ENCODE measurements at regions not wholly inside any gene's neighbourhood (a gene's known extent, or its start where the extent isn't known, plus 50 kb on each side); places are given as distances from the start of the nearest gene placed in this dataset.

DNA sequence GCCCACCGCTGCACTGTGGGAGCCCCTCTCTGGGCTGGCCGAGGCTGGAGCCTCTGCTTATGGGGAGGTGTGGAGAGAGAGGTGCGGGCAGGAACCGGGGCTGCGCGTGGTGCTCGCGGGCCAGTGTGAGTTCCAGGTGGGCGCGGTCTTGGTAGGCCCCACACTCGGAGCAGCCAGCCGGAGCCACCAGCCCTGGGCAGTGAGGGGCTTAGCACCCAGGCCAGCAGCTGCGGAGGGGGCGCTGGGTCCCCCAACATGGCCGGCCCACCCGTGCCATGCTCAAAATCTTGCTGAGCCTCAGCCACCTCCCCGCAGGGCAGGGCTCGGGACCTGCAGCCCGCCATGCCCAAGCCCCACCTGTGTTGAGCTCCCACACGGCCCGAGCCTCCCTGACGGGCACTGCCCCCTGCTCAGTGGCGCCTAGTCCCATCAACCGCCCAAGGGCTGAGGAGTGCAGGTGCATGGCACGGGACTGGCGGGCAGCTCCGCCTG is 856.8 kb upstream of the CELF2 start:
- Mint-ChIP-seq H3K27ac (ENCODE audit: unreplicated experiment) (no peak overlapping the region), H3K36me3 (ENCODE audit: unreplicated experiment) (peaks cover 19% of the 10 kb centered on the region), H3K9me3 (ENCODE audit: unreplicated experiment) (peaks cover 11% of the 10 kb centered on the region), H3K4me3 (ENCODE audit: unreplicated experiment) (no peak overlapping the region), H3K4me1 (ENCODE audit: low read depth, unreplicated experiment) (no peaks in the 10 kb centered on the region), H3K27me3 (ENCODE audit: unreplicated experiment) (no peaks in the 10 kb centered on the region)
- DNase-seq: no peak
- TF ChIP-seq, protein P1, sequence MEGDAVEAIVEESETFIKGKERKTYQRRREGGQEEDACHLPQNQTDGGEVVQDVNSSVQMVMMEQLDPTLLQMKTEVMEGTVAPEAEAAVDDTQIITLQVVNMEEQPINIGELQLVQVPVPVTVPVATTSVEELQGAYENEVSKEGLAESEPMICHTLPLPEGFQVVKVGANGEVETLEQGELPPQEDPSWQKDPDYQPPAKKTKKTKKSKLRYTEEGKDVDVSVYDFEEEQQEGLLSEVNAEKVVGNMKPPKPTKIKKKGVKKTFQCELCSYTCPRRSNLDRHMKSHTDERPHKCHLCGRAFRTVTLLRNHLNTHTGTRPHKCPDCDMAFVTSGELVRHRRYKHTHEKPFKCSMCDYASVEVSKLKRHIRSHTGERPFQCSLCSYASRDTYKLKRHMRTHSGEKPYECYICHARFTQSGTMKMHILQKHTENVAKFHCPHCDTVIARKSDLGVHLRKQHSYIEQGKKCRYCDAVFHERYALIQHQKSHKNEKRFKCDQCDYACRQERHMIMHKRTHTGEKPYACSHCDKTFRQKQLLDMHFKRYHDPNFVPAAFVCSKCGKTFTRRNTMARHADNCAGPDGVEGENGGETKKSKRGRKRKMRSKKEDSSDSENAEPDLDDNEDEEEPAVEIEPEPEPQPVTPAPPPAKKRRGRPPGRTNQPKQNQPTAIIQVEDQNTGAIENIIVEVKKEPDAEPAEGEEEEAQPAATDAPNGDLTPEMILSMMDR (IDR thresholded peaks at IDR 0.05; ENCODE audit: partially characterized antibody, unreplicated experiment): no peak

DNA sequence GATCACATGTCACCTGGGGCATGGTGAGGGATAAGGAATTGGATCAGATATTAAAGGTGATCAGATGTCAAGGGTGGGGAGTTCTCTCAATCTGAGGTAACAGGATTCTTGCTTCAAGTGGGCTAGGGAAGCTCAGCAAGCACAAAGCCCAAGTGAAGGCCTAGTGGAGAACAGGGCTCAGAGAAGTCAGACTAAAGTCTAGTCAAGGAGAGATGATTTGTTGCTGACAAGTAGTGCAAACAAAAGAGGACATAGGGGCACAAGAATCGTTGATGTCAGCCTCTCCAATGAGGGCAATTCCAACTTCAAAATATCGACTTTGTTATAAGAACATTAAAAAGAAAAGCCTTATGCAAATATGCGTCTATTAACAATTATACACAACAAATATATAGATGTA is 852.8 kb upstream of the CELF2 start:
- no peak for DNase-seq
- peaks cover 12% of the 10 kb centered on the region for H3K36me3 Mint-ChIP-seq (ENCODE audit: unreplicated experiment)

DNA sequence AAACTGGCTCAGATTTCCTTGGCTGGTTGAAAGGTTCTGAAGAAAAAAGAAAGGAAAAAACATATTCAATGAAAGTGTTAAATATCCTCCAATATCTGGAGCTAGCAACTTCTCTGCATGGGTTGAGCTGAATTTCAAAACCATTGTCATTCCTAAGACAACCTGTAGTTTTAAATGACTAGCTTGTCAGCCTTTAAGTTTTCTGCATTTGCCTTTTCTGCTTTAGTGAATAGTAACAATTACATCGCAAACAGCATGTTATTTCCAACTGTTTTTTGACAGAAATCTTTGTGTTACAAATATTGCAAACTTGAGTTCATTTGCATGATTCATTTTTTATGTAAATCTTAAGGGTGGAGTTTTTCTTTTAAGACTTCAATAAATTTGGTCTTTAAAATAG is 852.3 kb upstream of the CELF2 start:
- no peak for DNase-seq
- no peak overlapping the region for H3K27ac Mint-ChIP-seq (ENCODE audit: unreplicated experiment)
- no peaks in the 10 kb centered on the region for H3K4me1 Mint-ChIP-seq (ENCODE audit: low read depth, unreplicated experiment)
- H3K4me3 Mint-ChIP-seq (ENCODE audit: unreplicated experiment): no peak overlapping the region
- peaks cover 2% of the 10 kb centered on the region for H3K9me3 Mint-ChIP-seq (ENCODE audit: unreplicated experiment)
- peaks cover 7% of the 10 kb centered on the region for H3K36me3 Mint-ChIP-seq (ENCODE audit: unreplicated experiment)
- peaks cover 2% of the 10 kb centered on the region for H3K27me3 Mint-ChIP-seq (ENCODE audit: unreplicated experiment)
- TF ChIP-seq, protein P1 (IDR thresholded peaks at IDR 0.05; ENCODE audit: partially characterized antibody, unreplicated experiment): no peak

More for the DNA sequence above, 852.8 kb upstream of the CELF2 start:
- peaks cover 2% of the 10 kb centered on the region for H3K27me3 Mint-ChIP-seq (ENCODE audit: unreplicated experiment)
- no peaks in the 10 kb centered on the region for H3K4me1 Mint-ChIP-seq (ENCODE audit: low read depth, unreplicated experiment)
- TF ChIP-seq, protein P1 (IDR thresholded peaks at IDR 0.05; ENCODE audit: partially characterized antibody, unreplicated experiment): no peak
- peaks cover 7% of the 10 kb centered on the region for H3K9me3 Mint-ChIP-seq (ENCODE audit: unreplicated experiment)
- no peak overlapping the region for H3K4me3 Mint-ChIP-seq (ENCODE audit: unreplicated experiment)
- H3K27ac Mint-ChIP-seq (ENCODE audit: unreplicated experiment): no peak overlapping the region

DNA sequence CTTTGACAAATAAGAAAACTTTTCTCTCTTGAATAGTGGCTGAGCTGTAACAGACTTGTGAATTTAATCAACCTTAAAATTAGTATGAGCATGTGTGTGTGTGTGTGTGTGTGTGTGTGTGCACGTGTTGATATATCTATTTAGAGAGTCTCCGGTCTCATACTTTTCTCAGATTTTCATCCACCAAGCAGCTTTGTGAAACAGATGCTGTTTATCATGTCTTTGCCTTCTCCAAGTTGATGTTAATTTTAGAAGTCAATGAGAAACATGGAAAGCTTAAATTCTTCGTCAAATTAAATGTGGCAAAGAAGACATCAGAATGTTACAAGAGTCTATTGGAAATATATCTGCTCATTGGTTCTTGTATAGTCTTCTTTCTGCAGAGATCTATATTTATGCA is 839.2 kb upstream of the CELF2 start:
- no peak overlapping the region for H3K27ac Mint-ChIP-seq (ENCODE audit: unreplicated experiment)
- peaks cover 1% of the 10 kb centered on the region for H3K9me3 Mint-ChIP-seq (ENCODE audit: unreplicated experiment)
- TF ChIP-seq, protein P1 (IDR thresholded peaks at IDR 0.05; ENCODE audit: partially characterized antibody, unreplicated experiment): no peak
- no peak for DNase-seq
- no peaks in the 10 kb centered on the region for H3K4me1 Mint-ChIP-seq (ENCODE audit: low read depth, unreplicated experiment)
- H3K36me3 Mint-ChIP-seq (ENCODE audit: unreplicated experiment): no peaks in the 10 kb centered on the region
- H3K27me3 Mint-ChIP-seq (ENCODE audit: unreplicated experiment): peaks cover 4% of the 10 kb centered on the region
- no peak overlapping the region for H3K4me3 Mint-ChIP-seq (ENCODE audit: unreplicated experiment)

DNA sequence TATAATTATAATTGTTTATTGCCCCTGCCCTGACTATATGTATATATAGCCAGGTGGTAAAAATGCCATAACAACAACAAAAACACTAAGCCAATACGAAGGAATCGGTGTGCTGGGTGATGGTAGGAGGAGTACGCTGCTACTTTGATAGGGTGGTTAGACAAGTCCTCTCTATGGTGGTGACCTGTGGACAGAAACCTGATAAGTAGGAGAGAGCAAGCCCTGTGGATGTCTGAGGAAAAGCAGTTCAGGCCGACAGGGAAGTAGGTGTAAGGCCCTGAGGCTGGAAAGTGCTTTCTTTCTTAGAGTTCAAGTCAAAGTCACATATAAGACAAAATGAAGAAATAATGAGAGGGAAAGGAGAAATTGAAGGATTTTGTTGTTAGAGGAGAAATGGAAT is 823.8 kb upstream of the CELF2 start:
- no peak overlapping the region for H3K27ac Mint-ChIP-seq (ENCODE audit: unreplicated experiment)
- TF ChIP-seq, protein P1 (IDR thresholded peaks at IDR 0.05; ENCODE audit: partially characterized antibody, unreplicated experiment): no peak
- no peaks in the 10 kb centered on the region for H3K27me3 Mint-ChIP-seq (ENCODE audit: unreplicated experiment)
- no peak overlapping the region for H3K4me3 Mint-ChIP-seq (ENCODE audit: unreplicated experiment)
- no peaks in the 10 kb centered on the region for H3K9me3 Mint-ChIP-seq (ENCODE audit: unreplicated experiment)
- no peak for DNase-seq
- H3K4me1 Mint-ChIP-seq (ENCODE audit: low read depth, unreplicated experiment): no peaks in the 10 kb centered on the region
- H3K36me3 Mint-ChIP-seq (ENCODE audit: unreplicated experiment): no peaks in the 10 kb centered on the region
